Stimulated activated CD4-positive, alpha-beta T cell treated with anti-CD3 and anti-CD28 coated beads, Interleukin-4, amount 100 ng/mL, for 4 hours (primary cell): ENCODE measurements at regions not wholly inside any gene's neighbourhood (a gene's known extent, or its start where the extent isn't known, plus 50 kb on each side); places are given as distances from the start of the nearest gene placed in this dataset.

ENCODE experiments used
- DNase-seq, 2 experiments: peaks; one replicate each; pipeline ENCODE4 v3.0.0-alpha.2; 2020

- DNase-seq: no peak
Observed at GRCh38 chr11:95690100-95690499, 99.5 kb downstream of the FAM76B start.

- DNase-seq: no peak
Observed at GRCh38 chr11:95688501-95689222, 100.9 kb downstream of the FAM76B start.

- no peak for DNase-seq
Observed at GRCh38 chr11:95688015-95688414, 101.6 kb downstream of the FAM76B start.

DNA sequence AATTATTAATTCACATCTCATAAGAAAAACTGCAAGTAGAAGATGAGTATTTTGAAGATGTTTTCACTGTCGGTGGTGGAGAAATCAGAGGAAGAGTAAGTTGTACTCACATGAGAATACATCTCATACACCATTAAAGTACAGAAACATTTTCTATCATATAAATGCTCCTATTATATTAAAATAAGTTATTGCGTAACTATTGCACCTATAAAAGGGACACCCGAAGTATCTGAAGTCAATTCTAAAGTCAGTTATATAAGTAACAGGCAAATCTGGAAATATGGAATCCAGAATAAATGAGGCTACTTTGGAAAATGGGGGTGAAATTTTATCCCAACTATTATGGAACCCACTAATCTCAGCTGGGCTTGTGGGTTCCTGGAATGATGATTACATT lies 103.3 kb downstream of the FAM76B start:
- no peak for DNase-seq

DNA sequence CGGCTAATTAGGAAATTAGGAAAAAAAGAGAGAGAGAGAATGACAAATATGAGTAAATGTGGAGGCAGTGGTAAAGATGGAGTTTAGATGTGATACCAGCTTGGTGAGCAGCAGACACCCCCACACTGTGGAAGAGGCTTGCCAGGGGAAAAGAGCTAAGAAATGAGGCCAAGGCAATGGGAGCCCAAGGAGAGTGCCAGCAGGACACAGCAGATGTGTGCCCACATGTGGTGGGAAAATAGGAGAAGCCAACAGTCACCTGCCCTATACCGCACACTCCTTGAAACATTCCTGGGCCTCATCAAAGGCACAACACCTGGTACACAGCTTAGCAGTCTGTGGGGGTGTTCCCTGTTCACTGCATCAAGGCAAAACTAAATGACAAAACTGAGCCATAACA lies 104.9 kb downstream of the FAM76B start:
- no peak for DNase-seq

GRCh38 chr11:95684170-95684569 lies 105.4 kb downstream of the FAM76B start:
- no peak for DNase-seq

DNA sequence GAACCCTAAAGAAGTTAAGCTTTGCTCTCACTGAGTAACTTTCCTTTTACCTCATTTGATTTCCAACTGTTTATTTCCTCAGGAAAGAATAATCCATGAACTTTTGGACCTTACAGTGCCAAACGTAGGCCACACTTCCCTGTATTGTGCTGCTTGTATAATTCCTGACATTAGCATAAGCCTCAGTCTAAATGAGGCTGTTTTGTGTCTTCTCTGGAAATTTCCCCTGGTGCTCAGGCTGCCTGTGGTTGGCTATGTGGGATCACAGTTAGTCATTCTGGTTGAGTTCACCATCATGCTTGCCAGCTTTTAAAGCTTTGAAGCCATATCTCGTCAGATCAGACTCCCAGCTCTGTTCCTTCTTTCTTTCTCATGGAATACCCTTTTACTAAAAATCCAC lies 107.0 kb downstream of the FAM76B start:
- peak in 1 of 2 experiments; percentile 34 for DNase-seq

DNA sequence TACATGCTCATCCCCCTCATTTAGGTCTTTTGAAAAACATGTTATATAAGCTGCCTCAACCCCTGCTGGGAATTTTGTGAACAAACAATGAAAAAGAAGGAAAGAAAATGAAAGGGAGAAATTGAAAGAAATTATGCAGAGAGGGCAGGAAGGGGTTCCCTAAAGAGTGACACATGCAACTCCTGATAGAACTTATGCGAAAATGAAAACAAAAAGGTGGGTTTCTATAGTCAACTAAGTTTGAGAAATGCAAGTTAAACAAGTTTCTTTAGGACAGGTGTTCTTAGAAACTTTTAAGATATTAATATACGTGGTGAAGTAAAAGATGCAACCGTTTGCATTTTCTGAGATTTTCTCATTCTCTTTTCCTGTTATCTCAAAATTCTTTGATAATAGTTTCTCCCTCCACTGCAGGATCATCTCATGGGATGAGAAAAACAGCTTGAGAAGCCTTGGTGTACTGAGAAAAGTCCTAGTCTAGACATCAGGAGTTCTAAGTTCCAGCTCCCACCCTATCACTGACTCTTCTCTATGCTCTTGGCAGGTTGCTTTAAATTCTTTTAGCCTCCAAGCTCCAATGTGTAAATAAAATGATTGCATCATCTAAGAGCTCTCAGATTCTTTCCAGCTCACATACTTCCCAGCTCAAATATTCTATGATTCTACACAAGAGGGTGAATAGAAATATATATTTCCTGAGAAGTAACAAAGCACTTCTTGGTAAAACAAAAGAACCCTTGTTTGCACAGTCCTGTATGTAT lies 109.2 kb downstream of the FAM76B start:
- no peak for DNase-seq

- DNase-seq: no peak
Observed at GRCh38 chr11:95678988-95679387, 110.6 kb downstream of the FAM76B start.

DNA sequence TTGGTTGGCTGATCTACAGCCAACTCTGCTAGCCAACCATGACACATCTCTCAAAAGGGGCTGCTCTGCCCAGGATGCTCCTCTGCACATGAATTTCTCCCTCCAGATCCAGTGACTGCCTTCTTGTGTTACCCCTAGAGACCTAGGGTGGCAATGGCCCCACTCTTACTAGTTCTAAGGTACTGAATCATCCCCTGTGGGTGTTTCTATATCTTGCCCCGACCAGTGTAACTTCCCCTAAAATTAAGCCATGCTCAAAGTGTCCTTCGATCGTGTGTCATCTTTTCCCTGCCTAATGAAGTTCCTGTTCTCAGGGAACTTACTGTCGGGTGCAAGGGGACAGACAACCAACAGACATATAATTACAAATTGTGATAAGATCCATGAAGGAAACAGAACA lies 113.3 kb downstream of the FAM76B start:
- DNase-seq: no peak

- no peak for DNase-seq
Observed at GRCh38 chr11:95675585-95675984, 114.0 kb downstream of the FAM76B start.

DNA sequence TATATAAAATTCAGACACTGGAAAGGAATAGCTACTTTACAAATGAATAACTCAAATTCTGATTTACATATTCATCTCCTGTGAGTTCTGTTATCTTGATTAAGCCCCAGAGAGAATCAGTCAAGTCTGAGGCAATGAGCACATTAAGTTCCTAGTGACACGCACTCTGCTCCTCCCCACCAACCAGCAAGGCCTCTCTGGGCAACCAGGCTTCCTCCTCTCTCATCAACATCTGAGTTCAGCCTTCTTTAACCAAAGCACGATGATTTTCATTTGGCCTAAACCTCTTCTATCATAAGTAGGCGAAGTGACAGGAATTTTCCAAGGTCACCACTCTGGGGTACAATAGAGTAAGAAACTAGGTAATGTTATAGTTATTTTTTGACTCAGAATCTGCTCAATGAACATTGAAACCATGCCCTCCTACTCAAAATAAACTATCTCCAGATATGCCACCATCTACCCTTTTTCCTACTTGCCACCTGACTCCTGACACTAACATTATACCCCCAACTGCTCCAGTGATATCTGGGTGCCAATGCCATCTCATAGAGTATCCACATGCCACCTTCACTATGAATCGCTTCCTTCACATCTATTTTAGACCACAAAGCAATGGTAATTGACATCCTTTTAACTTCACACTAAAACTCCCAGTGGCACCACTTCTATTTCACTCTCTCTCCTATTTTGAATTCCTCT lies 114.8 kb downstream of the FAM76B start:
- DNase-seq: peak in 1 of 2 experiments; percentile 38

GRCh38 chr11:95671768-95672167 lies 117.8 kb downstream of the FAM76B start:
- no peak for DNase-seq

GRCh38 chr11:95668131-95668530 lies 121.5 kb downstream of the FAM76B start:
- DNase-seq: no peak

DNA sequence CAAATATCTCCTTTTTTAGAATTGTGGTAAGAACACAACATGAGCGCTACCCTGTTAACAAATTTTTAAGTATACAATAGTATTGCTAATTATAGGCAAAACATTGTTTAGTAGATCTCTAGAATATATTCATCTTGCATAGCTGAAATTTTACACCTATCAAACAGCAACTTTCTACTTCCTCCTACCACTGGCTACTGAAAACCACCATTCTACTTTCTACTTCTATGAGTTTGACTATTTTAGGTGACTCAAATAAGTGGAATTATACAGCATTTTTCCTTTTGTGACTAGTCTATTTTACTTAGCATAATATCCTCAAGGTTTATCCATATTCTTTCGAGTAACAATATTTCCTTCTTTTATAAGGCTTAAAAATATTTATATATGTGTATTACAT lies 128.4 kb downstream of the FAM76B start:
- DNase-seq: no peak

DNA sequence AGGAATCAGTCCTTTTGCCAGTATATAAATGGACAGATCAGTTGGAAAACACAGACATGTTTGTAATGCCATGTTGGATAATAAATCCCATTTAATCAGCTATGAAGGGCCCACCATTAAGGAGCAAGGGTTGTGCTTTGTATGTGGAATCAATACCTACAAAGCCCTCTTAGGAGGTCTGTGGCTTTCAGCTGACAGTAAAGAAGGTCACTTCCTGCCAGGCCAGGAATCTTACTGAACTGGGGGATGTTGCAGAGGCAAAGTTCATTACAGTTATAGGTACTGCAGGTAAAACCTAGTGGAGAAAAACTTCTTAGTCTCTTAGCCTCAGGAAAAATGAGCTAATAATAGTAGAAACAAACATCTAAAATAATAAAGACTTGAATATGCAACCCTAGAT lies 129.5 kb downstream of the FAM76B start:
- no peak for DNase-seq

GRCh38 chr11:95659088-95659487 lies 130.5 kb downstream of the FAM76B start:
- DNase-seq: no peak

- DNase-seq: no peak
Observed at GRCh38 chr11:95655536-95655935, 134.0 kb downstream of the FAM76B start.

DNA sequence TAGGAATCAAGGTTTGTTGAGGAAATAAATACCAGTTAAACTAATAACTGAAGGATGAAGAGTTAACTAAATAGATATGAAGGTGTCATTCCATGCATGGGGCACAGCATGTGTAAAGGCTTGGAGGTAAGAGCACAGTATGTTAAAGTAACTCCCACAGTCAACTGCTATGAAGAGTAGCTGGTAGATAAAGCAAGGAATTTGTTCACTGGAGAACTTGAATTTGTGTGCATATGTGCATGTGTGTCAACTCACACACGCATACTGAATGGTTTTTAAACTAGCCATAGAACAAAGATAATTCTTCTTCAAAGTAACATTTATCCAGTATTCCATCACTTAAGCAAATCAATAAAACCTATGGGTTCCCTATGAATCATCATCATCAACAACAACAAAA lies 135.9 kb downstream of the FAM76B start:
- DNase-seq: no peak

DNA sequence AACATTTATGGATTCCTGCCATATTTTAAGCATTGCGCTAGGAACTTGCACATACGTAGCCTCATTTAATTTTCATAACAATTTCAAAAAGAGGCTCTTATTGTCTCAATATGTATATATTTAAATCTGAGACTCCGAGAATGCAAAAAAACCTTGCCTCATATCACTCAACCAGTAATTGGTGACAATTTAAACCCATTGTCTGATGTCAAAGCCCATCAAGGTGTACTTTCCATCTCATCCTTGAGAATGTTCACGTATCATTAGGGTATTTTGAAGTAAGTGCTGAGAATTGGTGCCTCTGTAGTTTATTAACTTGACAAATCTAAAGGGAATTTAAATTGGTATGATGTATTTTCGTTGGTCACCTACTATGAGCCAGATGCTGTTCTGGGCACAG lies 136.5 kb downstream of the FAM76B start:
- DNase-seq: no peak

DNA sequence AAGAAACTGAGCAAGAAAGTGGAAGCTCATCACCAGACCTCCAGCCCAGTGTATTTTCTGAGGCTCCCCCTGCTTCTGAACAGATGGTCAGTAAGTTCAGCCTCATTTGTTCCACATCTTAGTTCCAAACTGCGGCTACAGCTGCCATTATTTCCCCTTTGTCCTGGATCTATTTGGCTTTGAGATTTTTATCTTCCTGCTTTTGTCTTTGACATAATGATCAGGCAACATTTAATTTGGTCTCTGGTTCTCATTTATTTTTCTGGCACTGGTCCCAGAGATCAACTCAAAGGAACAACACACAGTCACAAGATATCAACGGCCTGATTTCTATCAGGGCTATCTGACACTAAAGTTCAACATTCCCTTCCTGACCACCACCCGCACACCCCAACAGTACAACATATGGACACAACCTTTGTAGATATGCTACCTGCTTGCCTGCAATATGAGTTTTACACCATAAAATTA lies 137.5 kb downstream of the FAM76B start:
- DNase-seq: no peak

- DNase-seq: no peak
Observed at GRCh38 chr11:95650276-95650675, 139.3 kb downstream of the FAM76B start.

DNA sequence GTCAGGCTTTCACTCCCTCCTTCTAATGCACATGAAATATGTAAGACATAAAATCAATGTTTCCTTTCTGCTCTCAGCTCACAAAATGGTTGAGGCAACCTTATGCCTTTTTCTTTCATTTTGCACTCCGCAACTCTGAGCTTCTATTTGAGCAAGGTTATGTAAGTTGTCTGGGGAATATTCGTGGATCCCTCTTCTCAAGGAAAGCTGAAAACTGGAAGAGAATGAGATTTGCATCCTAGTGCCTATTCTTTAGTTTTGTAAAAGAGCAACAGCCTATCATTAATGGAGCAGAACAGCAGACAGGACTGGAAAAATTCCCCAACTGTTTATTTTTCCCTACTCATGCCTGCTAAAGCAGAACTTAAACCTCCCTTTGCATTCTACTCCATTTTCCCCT lies 141.7 kb downstream of the FAM76B start:
- DNase-seq: no peak

- no peak for DNase-seq
Observed at GRCh38 chr11:95647355-95647754, 142.2 kb downstream of the FAM76B start.
